Naive thymus-derived CD8-positive, alpha-beta T cell (primary cell): ENCODE measurements at regions not wholly inside any gene's neighbourhood (a gene's known extent, or its start where the extent isn't known, plus 50 kb on each side); places are given as distances from the start of the nearest gene placed in this dataset.

ENCODE experiments used
- ATAC-seq, 2 donors: fragments of 150-1000 bp; cut with Tn5 transposase in 1 of 2; sonication (Bioruptor Pico), chemical (Tn5 transposase) in 1 of 2; 1 replicate in 1 of 2; 2 replicates in 1 of 2; pipeline ENCODE4 v1.10.0; 2021; ENCODE audit warnings: mild to moderate bottlenecking in 2 of 2, moderate library complexity in 2 of 2
- POLR2A ChIA-PET: fragments of 350-600 bp; sonication (Branson Sonifier 250); formaldehyde crosslinking; loops from one replicate; lab custom pipeline; 2021; ENCODE audit warnings: antibody characterized with exemption; lab: Charles Lee
- DNase-seq, 10 donors: peaks; one replicate each; pipeline versions ENCODE4 v3.0.0 to v3.0.0-alpha.2; 2020 to 2022
- H3K27ac Mint-ChIP-seq, 10 donors: one replicate each; pipeline ENCODE4 v1.8.0; 2020 to 2022; ENCODE audit warnings: mild to moderate bottlenecking in 10 of 10, mixed read lengths in 10 of 10, moderate library complexity in 4 of 10, inconsistent platforms in 1 of 10
- H3K27me3 Mint-ChIP-seq, 5 donors: one replicate each; pipeline ENCODE4 v1.8.0; 2021 to 2022; ENCODE audit warnings: mixed read lengths in 5 of 5
- H3K36me3 Mint-ChIP-seq, 3 donors: one replicate each; pipeline ENCODE4 v1.8.0; 2020 to 2022; ENCODE audit warnings: mixed read lengths in 3 of 3, mild to moderate bottlenecking in 2 of 3, inconsistent platforms in 1 of 3
- H3K4me1 Mint-ChIP-seq, 4 donors: one replicate each; pipeline ENCODE4 v1.8.0; 2021 to 2022; ENCODE audit warnings: mixed read lengths in 4 of 4
- H3K4me3 Mint-ChIP-seq, 10 donors: one replicate each; pipeline ENCODE4 v1.8.0; 2020 to 2022; ENCODE audit warnings: mild to moderate bottlenecking in 10 of 10, mixed read lengths in 10 of 10, moderate library complexity in 6 of 10, inconsistent platforms in 1 of 10
- H3K9me3 Mint-ChIP-seq, 9 donors: one replicate each; pipeline ENCODE4 v1.8.0; 2020 to 2022; ENCODE audit warnings: mixed read lengths in 9 of 9, mild to moderate bottlenecking in 3 of 9, inconsistent platforms in 1 of 9, moderate library complexity in 1 of 9

DNA sequence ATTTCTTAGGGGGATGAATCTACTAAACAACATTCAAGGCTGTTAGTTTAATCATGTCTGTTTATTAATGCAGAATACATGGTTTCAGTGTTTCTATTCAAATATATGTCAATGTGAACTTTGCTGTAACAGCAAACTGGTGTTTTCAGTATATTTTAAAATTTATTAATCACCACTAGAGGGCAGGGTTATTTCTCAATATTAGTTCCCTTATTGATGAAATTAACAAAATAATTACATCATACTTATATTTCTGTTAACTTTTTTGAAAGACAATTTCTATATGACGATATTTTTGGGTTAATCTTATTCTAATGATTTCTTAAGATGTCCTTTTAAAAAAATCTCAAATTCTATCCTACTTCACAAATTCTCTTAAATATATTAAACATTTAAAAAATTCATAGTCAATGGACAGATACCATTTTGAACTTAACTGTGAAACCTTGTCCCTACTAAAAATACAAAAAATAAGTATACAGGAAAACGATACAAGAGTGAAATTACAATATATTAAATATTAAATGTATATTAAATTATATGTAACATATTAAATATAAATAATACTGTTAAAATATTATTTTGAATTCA lies 1034.1 kb upstream of the PRMT6 start:
- Mint-ChIP-seq H3K4me1 (no peaks in the 10 kb centered on the region), H3K27ac (no peak overlapping the region), H3K27me3 (no peaks in the 10 kb centered on the region), H3K4me3 (no peak overlapping the region), H3K36me3 (no peaks in the 10 kb centered on the region), H3K9me3 (peaks cover 0 to 11% (median 7%) of the 10 kb centered on the region in 9 donors)
- ATAC-seq (no peak), DNase-seq (no peak)
- POLR2A ChIA-PET: no interaction called here

DNA sequence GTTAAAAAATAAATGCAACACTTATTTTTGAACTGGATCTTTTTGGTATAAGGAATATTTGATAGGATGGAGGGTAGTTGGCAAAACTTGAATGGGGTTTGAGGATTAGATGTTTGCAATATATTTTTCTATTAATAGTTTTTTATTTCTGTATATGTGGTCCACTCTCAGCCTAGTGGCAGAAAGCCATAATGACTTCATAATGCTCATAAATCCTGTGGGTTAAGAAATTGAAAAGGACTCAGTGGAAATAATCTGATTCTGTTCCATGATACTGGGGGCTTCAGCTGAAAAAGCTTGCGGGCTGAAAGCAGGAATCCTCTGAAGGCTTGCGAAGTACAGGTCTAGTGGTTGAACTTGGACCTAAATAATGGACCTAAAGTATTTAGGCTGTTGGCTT lies 1028.6 kb upstream of the PRMT6 start:
- ATAC-seq (no peak), DNase-seq (no peak)
- POLR2A ChIA-PET: no interaction called here
- no peaks in the 10 kb centered on the region for H3K36me3 Mint-ChIP-seq
- no peaks in the 10 kb centered on the region for H3K4me1 Mint-ChIP-seq
- no peak overlapping the region for H3K4me3 Mint-ChIP-seq
- H3K9me3 Mint-ChIP-seq: peaks cover 0 to 11% (median 0%) of the 10 kb centered on the region in 9 donors
- H3K27ac Mint-ChIP-seq: no peak overlapping the region
- no peaks in the 10 kb centered on the region for H3K27me3 Mint-ChIP-seq

- H3K27ac Mint-ChIP-seq: no peak overlapping the region
- POLR2A ChIA-PET: no interaction called here
These were observed 1018.9 kb upstream of the PRMT6 start for GRCh38 chr1:106037526-106037925.

DNA sequence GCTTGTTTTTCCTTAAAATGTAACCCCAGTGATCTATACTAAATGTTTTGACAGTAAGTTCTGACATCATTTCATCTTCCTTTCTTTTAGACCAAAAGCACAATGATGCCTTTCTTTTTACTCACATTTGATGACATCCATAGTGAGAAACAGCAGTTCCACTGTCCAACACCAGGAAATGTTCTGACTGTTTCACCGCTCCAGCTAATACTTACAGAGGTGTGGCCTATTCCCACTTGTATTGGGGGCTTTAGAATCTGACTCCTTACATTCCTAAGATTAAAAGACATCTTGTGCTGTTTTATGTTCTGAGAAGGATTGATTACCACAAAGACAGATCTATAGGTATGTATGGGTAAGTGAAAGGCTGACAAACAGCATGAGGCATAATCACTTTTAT lies 1018.2 kb upstream of the PRMT6 start:
- H3K4me3 Mint-ChIP-seq: no peak overlapping the region
- no peak for DNase-seq
- ATAC-seq: no peak
- peaks cover 0 to 72% (median 16%) of the 10 kb centered on the region in 9 donors for H3K9me3 Mint-ChIP-seq
- no peaks in the 10 kb centered on the region for H3K4me1 Mint-ChIP-seq
- peaks cover 0 to 15% (median 0%) of the 10 kb centered on the region in 3 donors for H3K36me3 Mint-ChIP-seq
- H3K27ac Mint-ChIP-seq: no peak overlapping the region
- H3K27me3 Mint-ChIP-seq: no peaks in the 10 kb centered on the region
- POLR2A ChIA-PET: no interaction called here

More at GRCh38 chr1:106037526-106037925, 1018.9 kb upstream of the PRMT6 start:
- Mint-ChIP-seq H3K4me1 (no peaks in the 10 kb centered on the region), H3K4me3 (no peak overlapping the region), H3K9me3 (peaks cover 0 to 71% (median 16%) of the 10 kb centered on the region in 9 donors), H3K36me3 (peaks cover 0 to 15% (median 0%) of the 10 kb centered on the region in 3 donors), H3K27me3 (no peaks in the 10 kb centered on the region)
- no peak for DNase-seq
- no peak for ATAC-seq

DNA sequence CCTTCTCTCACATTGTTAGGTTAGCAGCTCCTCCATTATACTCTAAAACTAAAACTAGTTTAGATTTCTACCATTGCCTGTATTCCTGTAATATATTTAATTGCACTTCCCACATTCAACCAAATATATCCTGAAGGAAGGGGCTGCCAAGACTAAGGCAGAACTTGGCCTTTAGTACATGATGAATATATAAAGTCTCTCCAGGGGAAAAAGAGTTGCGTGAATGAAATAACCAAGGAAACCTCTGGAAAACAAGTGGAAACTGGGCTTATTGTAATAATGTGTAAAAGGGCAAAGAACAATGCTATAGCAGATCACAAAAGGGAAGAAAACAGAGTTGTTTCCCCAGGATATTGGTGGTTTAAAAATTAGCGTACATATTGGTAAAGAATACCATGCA lies 1012.5 kb upstream of the PRMT6 start:
- no peaks in the 10 kb centered on the region for H3K27me3 Mint-ChIP-seq
- no peak for DNase-seq
- H3K4me3 Mint-ChIP-seq: no peak overlapping the region
- no peak overlapping the region for H3K27ac Mint-ChIP-seq
- no peak for ATAC-seq
- H3K36me3 Mint-ChIP-seq: no peaks in the 10 kb centered on the region
- POLR2A ChIA-PET: no interaction called here
- H3K9me3 Mint-ChIP-seq: peaks cover 6 to 50% (median 19%) of the 10 kb centered on the region in 9 donors
- no peaks in the 10 kb centered on the region for H3K4me1 Mint-ChIP-seq

- POLR2A ChIA-PET: no interaction called here
- H3K9me3 Mint-ChIP-seq: peaks cover 6 to 34% (median 15%) of the 10 kb centered on the region in 9 donors
- H3K4me1 Mint-ChIP-seq: no peaks in the 10 kb centered on the region
- DNase-seq (no peak), ATAC-seq (no peak)
- no peak overlapping the region for H3K27ac Mint-ChIP-seq
- no peaks in the 10 kb centered on the region for H3K36me3 Mint-ChIP-seq
- H3K27me3 Mint-ChIP-seq: no peaks in the 10 kb centered on the region
- H3K4me3 Mint-ChIP-seq: no peak overlapping the region
These were observed 1009.3 kb upstream of the PRMT6 start for GRCh38 chr1:106047210-106047609.

DNA sequence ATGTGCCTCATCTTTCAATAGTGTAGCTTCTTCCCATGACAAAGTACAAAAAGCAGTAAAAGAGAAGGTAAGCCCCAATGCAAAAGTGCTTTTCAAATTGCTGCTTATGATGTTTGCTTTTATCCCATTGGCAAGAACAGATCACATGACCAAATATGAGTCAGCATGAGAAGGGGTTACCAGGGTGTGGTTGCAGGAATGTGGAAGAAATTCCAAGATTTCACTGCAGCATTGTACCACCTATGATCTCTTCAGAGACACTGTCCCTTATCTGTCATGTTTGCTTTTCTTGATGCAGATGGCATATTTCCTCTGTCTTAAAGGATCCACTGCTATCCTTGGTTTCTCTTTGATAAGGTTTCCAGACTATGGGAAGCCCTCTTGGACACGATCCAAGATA lies 1006.9 kb upstream of the PRMT6 start:
- Mint-ChIP-seq H3K9me3 (peaks cover 8 to 31% (median 16%) of the 10 kb centered on the region in 9 donors), H3K4me1 (no peaks in the 10 kb centered on the region), H3K36me3 (no peaks in the 10 kb centered on the region), H3K4me3 (no peak overlapping the region), H3K27me3 (no peaks in the 10 kb centered on the region), H3K27ac (no peak overlapping the region)
- DNase-seq (no peak), ATAC-seq (no peak)
- POLR2A ChIA-PET: no interaction called here

GRCh38 chr1:106055855-106056254 lies 1000.6 kb upstream of the PRMT6 start:
- ATAC-seq: no peak
- H3K27me3 Mint-ChIP-seq: no peaks in the 10 kb centered on the region
- H3K36me3 Mint-ChIP-seq: no peaks in the 10 kb centered on the region
- H3K27ac Mint-ChIP-seq: no peak overlapping the region
- peaks cover 5 to 24% (median 14%) of the 10 kb centered on the region in 9 donors for H3K9me3 Mint-ChIP-seq
- POLR2A ChIA-PET: no interaction called here
- H3K4me1 Mint-ChIP-seq: no peaks in the 10 kb centered on the region
- no peak for DNase-seq
- no peak overlapping the region for H3K4me3 Mint-ChIP-seq

- Mint-ChIP-seq H3K9me3 (peaks cover 2 to 12% (median 7%) of the 10 kb centered on the region in 9 donors), H3K4me3 (no peak overlapping the region), H3K4me1 (no peaks in the 10 kb centered on the region), H3K27me3 (no peaks in the 10 kb centered on the region), H3K27ac (no peak overlapping the region), H3K36me3 (no peaks in the 10 kb centered on the region)
- ATAC-seq: no peak
- DNase-seq: no peak
- POLR2A ChIA-PET: no interaction called here
These were observed 994.6 kb upstream of the PRMT6 start for GRCh38 chr1:106061586-106062495.

DNA sequence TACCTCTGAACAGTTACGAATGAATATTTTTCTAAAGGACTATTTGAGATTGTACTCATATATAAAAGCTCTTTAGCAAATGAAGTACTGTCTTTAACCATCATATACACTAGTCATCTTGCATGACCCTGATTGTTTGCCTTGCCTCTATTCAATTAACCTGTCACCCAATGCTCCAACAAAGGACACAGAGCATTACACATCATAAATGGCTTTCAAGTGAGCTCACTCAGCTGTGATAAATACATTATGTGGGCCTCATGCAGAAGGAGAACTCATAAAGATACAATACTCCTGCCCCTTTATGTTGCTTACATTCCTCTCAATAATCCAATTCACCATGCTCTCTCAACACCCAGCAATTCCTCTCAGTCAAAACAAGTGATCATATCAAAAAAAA lies 993.0 kb upstream of the PRMT6 start:
- DNase-seq: no peak
- peaks cover 4 to 15% (median 10%) of the 10 kb centered on the region in 9 donors for H3K9me3 Mint-ChIP-seq
- POLR2A ChIA-PET: no interaction called here
- no peak overlapping the region for H3K4me3 Mint-ChIP-seq
- H3K27ac Mint-ChIP-seq: no peak overlapping the region
- ATAC-seq: no peak
- no peaks in the 10 kb centered on the region for H3K36me3 Mint-ChIP-seq
- H3K27me3 Mint-ChIP-seq: no peaks in the 10 kb centered on the region
- H3K4me1 Mint-ChIP-seq: no peaks in the 10 kb centered on the region

GRCh38 chr1:106072909-106073600 lies 983.4 kb upstream of the PRMT6 start:
- DNase-seq (no peak), ATAC-seq (no peak)
- POLR2A ChIA-PET: no interaction called here
- Mint-ChIP-seq H3K36me3 (no peaks in the 10 kb centered on the region), H3K4me3 (no peak overlapping the region), H3K27ac (no peak overlapping the region), H3K9me3 (peaks cover 0 to 10% (median 4%) of the 10 kb centered on the region in 9 donors), H3K4me1 (no peaks in the 10 kb centered on the region), H3K27me3 (no peaks in the 10 kb centered on the region)

- Mint-ChIP-seq H3K4me3 (no peak overlapping the region), H3K9me3 (peaks cover 2 to 19% (median 7%) of the 10 kb centered on the region in 9 donors), H3K36me3 (no peaks in the 10 kb centered on the region), H3K27me3 (peaks cover 0 to 1% (median 0%) of the 10 kb centered on the region in 5 donors), H3K4me1 (no peaks in the 10 kb centered on the region), H3K27ac (no peak overlapping the region)
- POLR2A ChIA-PET: no interaction called here
- ATAC-seq (no peak), DNase-seq (no peak)
These were observed 975.7 kb upstream of the PRMT6 start for GRCh38 chr1:106080608-106081325.
